GM12864 (cell line): ENCODE measurements at regions not wholly inside any gene's neighbourhood (a gene's known extent, or its start where the extent isn't known, plus 50 kb on each side); places are given as distances from the start of the nearest gene placed in this dataset.

Experiments
- DNase-seq: peaks from one replicate; pipeline ENCODE4 v3.0.0-alpha.2; 2011; ENCODE audit warnings: low read depth
- H3K4me3 ChIP-seq: 2 replicates; pipeline ENCODE4 v1.5.1; 2011; ENCODE audit warnings: mild to moderate bottlenecking, low read depth, low read length, control low read depth
- TF ChIP-seq, protein P1 (sequence below): IDR thresholded peaks from 2 replicates; pipeline ENCODE4 v1.5.1; 2011; ENCODE audit warnings: low read depth, mild to moderate bottlenecking, moderate library complexity, low read length, control low read depth, inconsistent platforms; ENCODE audit errors: missing control alignments

GRCh38 chr21:29413683-29414082, 115.0 kb downstream of the BACH1 start:
- no peak for DNase-seq
- TF ChIP-seq, protein P1, sequence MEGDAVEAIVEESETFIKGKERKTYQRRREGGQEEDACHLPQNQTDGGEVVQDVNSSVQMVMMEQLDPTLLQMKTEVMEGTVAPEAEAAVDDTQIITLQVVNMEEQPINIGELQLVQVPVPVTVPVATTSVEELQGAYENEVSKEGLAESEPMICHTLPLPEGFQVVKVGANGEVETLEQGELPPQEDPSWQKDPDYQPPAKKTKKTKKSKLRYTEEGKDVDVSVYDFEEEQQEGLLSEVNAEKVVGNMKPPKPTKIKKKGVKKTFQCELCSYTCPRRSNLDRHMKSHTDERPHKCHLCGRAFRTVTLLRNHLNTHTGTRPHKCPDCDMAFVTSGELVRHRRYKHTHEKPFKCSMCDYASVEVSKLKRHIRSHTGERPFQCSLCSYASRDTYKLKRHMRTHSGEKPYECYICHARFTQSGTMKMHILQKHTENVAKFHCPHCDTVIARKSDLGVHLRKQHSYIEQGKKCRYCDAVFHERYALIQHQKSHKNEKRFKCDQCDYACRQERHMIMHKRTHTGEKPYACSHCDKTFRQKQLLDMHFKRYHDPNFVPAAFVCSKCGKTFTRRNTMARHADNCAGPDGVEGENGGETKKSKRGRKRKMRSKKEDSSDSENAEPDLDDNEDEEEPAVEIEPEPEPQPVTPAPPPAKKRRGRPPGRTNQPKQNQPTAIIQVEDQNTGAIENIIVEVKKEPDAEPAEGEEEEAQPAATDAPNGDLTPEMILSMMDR = no peak
- no peak overlapping the region for H3K4me3 ChIP-seq

GRCh38 chr21:29416268-29416667, 117.5 kb downstream of the BACH1 start:
- TF ChIP-seq, protein P1 = no peak
- DNase-seq = no peak
- no peak overlapping the region for H3K4me3 ChIP-seq

- DNase-seq = no peak
- H3K4me3 ChIP-seq = no peak overlapping the region
- TF ChIP-seq, protein P1 = no peak
Measured at GRCh38 chr21:29418813-29419212, 120.1 kb downstream of the BACH1 start.

DNA sequence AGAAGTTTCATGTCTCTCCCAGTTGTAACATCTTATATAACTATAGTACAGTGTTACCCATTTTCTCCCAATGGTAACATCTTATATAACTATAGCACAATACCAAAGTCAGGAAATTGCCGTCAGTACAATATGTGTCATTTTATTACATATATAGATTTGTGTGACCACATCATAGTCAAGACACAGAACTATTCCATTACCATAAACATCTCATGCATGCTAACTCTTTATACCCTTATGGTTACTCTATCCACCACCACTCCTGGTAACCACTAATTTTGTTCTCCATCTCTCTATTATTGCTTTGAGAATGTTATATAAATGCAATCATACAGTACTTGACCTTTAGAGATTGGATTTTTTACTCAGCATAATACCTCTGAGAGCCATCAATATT, 120.7 kb downstream of the BACH1 start:
- TF ChIP-seq, protein P1 = no peak
- no peak overlapping the region for H3K4me3 ChIP-seq
- no peak for DNase-seq

- no peak for DNase-seq
- TF ChIP-seq, protein P1 = no peak
Measured at GRCh38 chr21:29423099-29423870, 124.6 kb downstream of the BACH1 start.

GRCh38 chr21:29424728-29425127, 126.0 kb downstream of the BACH1 start:
- H3K4me3 ChIP-seq = no peak overlapping the region
- no peak for DNase-seq
- TF ChIP-seq, protein P1 = no peak

More at GRCh38 chr21:29423099-29423870, 124.6 kb downstream of the BACH1 start:
- no peak overlapping the region for H3K4me3 ChIP-seq

DNA sequence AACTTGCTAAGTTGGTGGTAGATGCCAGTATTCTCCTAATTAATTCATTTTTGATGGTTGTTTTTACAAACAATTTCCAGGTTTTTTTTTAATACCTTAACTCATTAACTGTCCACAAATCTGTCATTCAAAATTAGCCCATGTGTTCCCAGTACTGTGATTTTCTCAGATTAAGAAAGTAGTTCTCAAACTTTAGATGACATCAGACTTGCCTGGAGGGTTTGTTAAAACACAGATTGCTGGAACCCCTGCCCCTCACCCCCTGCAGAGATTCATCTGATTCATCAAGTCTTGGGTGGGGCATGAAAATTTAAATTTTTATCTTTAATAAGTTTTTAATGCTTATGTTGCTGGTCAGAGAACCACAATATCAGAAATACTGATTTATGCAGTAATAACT, 130.5 kb downstream of the BACH1 start:
- H3K4me3 ChIP-seq = no peak overlapping the region
- TF ChIP-seq, protein P1 = no peak

More for the DNA sequence above, 130.5 kb downstream of the BACH1 start:
- DNase-seq = no peak
